Fibroblast of villous mesenchyme (primary cell): ENCODE measurements at regions not wholly inside any gene's neighbourhood (a gene's known extent, or its start where the extent isn't known, plus 50 kb on each side); places are given as distances from the start of the nearest gene placed in this dataset.

Experiments used
- DNase-seq: peaks from one replicate; pipeline ENCODE4 v3.0.0-alpha.2; 2010; ENCODE audit warnings: low read depth
- H3K4me3 ChIP-seq: 2 replicates; pipeline ENCODE4 v1.5.1; 2011; ENCODE audit warnings: low read depth, mild to moderate bottlenecking, low read length
- TF ChIP-seq, protein P1 (sequence below): IDR thresholded peaks from 2 replicates; pipeline ENCODE4 v1.5.1; 2012; ENCODE audit warnings: low read depth, mild to moderate bottlenecking, low read length; ENCODE audit not compliant: insufficient read depth

DNA sequence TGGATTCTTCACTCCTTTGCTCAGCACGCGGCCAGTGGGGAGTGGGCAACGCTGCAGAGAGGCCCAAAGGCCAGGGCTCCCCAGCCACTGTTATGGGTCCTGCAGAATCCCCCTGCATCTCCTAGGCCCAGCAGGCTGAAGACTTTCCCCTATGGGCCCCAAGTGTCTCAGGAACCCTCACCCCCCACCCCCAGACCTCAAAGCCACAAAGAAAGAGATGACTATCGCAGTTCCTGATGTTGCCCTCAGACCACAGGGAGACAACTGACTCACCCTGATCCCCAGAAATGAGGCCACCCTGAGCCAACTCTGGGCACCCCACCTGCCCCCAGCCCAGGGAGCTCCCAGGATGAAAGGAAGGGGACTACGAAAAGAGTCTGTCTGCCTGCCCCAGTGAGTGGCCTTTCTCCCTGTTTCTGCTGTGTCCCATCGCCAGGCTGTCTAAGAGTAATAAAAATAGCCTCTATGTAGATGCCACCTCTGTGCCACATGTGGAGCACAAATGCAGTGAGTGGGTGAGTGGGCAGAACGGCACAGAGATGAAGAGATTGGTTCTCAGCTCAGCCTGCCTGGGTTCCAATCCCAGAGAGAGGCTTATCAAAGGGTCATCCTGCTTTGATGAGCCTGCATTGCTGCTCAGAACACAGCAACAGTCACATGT lies 283.0 kb downstream of the UACA start:
- TF ChIP-seq, protein P1, sequence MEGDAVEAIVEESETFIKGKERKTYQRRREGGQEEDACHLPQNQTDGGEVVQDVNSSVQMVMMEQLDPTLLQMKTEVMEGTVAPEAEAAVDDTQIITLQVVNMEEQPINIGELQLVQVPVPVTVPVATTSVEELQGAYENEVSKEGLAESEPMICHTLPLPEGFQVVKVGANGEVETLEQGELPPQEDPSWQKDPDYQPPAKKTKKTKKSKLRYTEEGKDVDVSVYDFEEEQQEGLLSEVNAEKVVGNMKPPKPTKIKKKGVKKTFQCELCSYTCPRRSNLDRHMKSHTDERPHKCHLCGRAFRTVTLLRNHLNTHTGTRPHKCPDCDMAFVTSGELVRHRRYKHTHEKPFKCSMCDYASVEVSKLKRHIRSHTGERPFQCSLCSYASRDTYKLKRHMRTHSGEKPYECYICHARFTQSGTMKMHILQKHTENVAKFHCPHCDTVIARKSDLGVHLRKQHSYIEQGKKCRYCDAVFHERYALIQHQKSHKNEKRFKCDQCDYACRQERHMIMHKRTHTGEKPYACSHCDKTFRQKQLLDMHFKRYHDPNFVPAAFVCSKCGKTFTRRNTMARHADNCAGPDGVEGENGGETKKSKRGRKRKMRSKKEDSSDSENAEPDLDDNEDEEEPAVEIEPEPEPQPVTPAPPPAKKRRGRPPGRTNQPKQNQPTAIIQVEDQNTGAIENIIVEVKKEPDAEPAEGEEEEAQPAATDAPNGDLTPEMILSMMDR: no peak

DNA sequence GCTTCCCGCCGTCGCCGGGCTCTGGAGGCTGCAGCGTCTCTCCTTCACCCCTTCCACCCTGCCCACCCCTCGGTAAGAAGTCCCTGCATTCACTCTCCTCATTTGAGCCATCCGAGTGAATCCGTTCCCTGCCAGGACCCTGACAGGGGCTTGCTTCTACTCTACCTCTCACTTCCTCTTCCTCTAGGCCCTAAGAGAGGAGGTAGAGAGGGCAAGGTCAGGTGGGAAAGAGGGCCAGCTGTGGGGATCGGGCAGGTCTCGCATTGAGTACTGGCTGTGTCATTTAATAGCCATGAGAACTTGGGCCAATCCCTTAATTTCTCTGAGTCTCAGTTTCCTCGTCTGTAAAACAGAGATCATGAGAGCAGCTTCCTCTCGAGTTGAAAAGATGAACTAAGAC lies 283.6 kb downstream of the UACA start:
- TF ChIP-seq, protein P1: no peak

More for the DNA sequence above, 283.0 kb downstream of the UACA start:
- no peak overlapping the region for H3K4me3 ChIP-seq
- no peak for DNase-seq

DNA sequence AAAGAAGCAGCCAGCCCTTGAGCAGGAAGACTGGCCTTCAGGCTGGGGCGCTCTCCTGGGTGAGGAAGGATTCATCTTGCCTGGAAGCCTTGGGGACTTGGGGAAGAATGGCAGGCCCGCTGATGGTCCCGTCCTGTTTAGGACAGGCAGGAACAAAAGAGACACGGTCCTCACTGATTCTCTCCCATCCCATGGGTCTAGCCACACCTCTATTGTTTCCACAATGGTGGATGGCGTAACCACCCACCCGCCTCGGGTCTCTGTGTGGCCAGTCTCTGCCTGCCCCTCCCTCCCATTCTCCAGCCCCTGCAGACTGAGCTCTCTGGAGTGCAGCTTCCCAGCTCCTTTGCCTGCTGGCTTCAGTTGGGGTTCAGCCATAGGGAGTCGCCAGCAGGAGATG lies 284.3 kb downstream of the UACA start:
- TF ChIP-seq, protein P1: no peak
- DNase-seq: no peak
- no peak overlapping the region for H3K4me3 ChIP-seq

More for the DNA sequence above, 283.6 kb downstream of the UACA start:
- no peak for DNase-seq
- H3K4me3 ChIP-seq: no peak overlapping the region

DNA sequence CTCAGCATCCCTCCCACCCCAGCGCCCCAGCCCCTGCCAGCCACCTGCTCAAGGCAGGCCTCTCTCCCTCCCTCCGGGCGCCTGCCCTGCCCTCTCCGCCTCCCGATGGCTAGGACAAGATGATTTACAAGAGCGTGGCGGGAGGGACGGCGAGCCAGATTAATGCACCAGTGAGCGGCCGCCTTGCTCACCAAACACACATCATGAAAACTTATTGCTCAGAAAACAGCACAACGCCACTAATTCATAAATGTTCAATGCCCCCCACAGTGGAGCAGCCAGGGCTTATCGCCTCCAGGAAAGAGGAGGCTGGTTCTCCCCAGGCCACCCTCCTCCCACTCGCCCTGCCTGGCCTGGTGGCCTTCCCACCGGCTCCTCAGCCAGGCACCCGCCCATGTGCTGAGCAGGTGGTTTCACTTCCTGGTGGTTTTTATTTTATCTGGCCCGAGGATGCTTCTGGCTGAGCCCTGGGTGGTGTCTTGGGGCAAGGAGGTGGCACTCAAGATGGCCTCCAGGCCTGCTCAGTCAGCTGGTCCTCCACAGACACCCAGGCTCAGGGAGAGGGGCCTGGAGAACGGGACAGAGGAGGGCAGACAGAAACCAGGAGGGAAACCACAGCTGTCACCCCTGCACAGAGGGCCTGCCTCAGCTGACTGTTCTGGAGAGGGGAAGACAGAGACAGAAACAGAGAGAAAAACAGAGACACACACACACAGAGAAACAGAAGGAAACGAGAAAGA lies 284.9 kb downstream of the UACA start:
- TF ChIP-seq, protein P1: no peak
- H3K4me3 ChIP-seq: no peak overlapping the region

DNA sequence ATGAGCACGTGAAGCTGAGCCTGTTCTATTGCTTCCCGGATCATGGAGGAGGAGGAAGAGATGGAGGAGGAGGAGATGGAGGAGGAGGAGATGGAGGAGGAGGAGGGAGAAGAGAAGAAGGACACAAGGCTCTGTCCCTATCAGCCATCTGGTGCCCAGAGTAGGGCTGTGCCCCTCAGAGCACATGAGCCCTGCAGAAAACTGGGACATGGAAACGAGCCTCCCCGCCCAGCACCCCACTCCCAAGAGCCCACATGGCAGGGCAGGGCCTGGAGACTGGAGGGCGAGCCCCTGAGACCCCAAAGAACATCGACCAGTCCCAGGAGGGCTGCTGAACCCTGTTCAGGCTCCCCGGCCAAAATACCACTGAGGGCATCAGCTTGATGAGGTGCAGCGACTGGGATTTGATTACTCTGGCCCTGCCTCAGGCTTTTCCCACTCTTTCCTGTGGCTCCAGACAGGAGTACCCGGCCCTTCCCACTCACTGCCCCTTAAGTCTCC lies 285.6 kb downstream of the UACA start:
- TF ChIP-seq, protein P1: no peak
- no peak for DNase-seq
- no peak overlapping the region for H3K4me3 ChIP-seq

More for the DNA sequence above, 284.9 kb downstream of the UACA start:
- DNase-seq: no peak

DNA sequence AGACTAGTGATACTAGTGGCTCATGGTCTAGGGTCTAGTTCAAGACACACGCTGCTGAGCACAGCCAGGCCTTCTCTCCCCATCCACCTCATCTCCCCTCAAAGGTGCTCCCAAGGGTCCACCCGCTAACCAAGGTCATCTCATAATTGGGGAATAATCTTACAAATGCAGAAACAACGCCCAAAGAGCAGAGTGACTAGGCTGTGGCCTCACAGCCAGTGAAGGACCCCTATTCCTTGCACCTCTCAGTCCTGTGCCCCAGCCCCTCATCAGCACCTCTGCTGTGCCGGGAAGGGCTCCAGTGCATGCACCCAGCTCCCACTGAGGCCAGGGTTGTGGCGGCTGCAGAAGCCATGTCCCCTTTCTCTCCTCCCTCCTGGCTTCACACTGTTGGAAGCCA lies 286.9 kb downstream of the UACA start:
- H3K4me3 ChIP-seq: no peak overlapping the region
- TF ChIP-seq, protein P1: no peak
- DNase-seq: no peak
